Spinal cord (tissue), 9 donors: ENCODE measurements at regions not wholly inside any gene's neighbourhood (a gene's known extent, or its start where the extent isn't known, plus 50 kb on each side); places are given as distances from the start of the nearest gene placed in this dataset.

Experiments
- DNase-seq, 6 donors: peaks; one replicate each; pipeline versions ENCODE4 v3.0.0 to v3.0.0-alpha.2; 2013 to 2015; ENCODE audit warnings: low spot score in 6 of 6, low read depth in 4 of 6
- H3K27ac ChIP-seq: one replicate; pipeline ENCODE4 v1.5.1; 2013; ENCODE audit warnings: low read depth, low read length, control low read depth
- H3K27me3 ChIP-seq: one replicate; pipeline ENCODE4 v1.6.1; 2013; ENCODE audit warnings: low read length; ENCODE audit not compliant: control insufficient read depth, insufficient read depth
- H3K36me3 ChIP-seq: one replicate; pipeline ENCODE4 v1.6.1; 2013; ENCODE audit warnings: low read length; ENCODE audit not compliant: control insufficient read depth, insufficient read depth
- H3K4me1 ChIP-seq: one replicate; pipeline ENCODE4 v1.6.1; 2013; ENCODE audit warnings: low read length; ENCODE audit not compliant: control insufficient read depth, insufficient read depth
- H3K4me3 ChIP-seq: one replicate; pipeline ENCODE4 v1.5.1; 2013; ENCODE audit warnings: low read depth, low read length, control low read depth
- H3K9me3 ChIP-seq: one replicate; pipeline ENCODE4 v1.6.1; 2013; ENCODE audit warnings: low read length; ENCODE audit not compliant: control insufficient read depth, insufficient read depth
- WGBS: methylation state at CpG from one replicate; pipeline ENCODE4 v1.1.5; 2013; ENCODE audit warnings: missing lambda C conversion rate; ENCODE audit not compliant: insufficient coverage; 5-methylcytosine and 5-hydroxymethylcytosine counted together
- donor health status: healthy.

DNA sequence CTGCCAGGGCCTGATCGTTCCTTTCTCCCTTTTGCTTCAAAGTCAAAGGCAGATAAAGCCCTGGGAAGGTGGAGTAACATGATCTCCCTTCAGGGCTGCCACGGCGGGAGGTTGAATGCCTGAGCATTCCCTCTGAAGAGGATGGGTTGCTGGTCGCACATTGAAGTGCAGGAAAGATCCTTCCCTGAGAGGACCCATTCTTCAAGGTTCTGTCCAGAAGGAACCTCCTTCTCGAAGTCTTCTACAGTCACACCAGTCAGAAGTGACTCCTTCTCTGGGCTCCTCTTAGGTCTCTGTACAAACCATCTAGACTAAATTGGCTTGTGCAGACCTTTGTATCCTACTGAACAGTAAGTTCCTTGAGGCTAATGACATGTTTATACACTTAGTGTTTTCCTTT lies 192.6 kb upstream of the VGLL2 start:
- DNase-seq: no peak
- no peaks in the 10 kb centered on the region for H3K9me3 ChIP-seq

DNA sequence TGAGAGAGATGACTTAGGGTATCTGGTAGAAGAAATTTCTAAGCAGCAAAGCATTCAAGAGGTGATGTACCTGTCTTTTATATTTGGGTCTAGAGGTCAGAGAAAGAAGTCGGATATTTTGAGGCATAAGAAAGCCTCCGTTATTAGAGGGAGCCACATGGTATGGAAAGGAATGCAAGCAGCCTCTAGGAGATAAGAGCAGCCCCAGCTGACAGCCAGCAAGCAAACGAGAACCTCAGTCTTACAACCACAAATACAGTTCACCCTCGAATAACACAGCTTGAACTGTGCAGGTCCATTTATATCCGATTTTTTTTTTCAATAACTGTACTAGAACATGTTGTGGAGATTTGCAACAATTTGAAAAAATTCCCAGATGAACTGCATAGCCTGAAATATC lies 190.7 kb upstream of the VGLL2 start:
- no peak for DNase-seq
- Histone ChIP-seq H3K27ac (no peak overlapping the region), H3K27me3 (no peaks in the 10 kb centered on the region), H3K4me1 (no peaks in the 10 kb centered on the region), H3K4me3 (no peak overlapping the region), H3K36me3 (no peaks in the 10 kb centered on the region), H3K9me3 (no peaks in the 10 kb centered on the region)
- WGBS: 80% methylated on average over 2 of the region's 5 CpGs

More for the DNA sequence above, 192.6 kb upstream of the VGLL2 start:
- Histone ChIP-seq H3K4me3 (no peak overlapping the region), H3K36me3 (no peaks in the 10 kb centered on the region), H3K27ac (no peak overlapping the region), H3K4me1 (no peaks in the 10 kb centered on the region), H3K27me3 (no peaks in the 10 kb centered on the region)
- 17% methylated on average over 1 of the region's 5 CpGs for WGBS

DNA sequence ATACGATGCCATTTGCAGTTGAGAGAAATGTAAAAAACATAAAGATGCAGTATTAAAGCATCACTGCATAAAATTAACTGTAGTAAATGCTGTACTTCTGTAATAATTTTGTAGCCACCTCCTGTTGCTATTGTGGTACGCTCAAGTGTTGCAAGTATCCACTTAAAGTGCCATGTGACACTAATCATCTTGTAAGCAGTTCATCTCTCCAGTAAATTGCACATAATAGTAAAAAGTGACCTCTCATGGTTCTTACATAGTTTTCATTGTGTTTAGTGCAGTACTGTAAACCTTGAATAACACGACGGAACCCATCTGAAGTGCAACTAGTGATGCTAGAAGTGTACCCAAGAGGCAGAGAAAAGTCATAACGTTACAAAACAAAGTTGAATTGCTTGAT lies 190.1 kb upstream of the VGLL2 start:
- Histone ChIP-seq H3K36me3 (no peaks in the 10 kb centered on the region), H3K4me1 (no peaks in the 10 kb centered on the region), H3K9me3 (no peaks in the 10 kb centered on the region), H3K27me3 (no peaks in the 10 kb centered on the region), H3K27ac (no peak overlapping the region), H3K4me3 (no peak overlapping the region)
- WGBS: no CpG with 5 or more reads among the region's 5 CpGs
- peak in 1 of 6 donors; percentile 54 for DNase-seq

DNA sequence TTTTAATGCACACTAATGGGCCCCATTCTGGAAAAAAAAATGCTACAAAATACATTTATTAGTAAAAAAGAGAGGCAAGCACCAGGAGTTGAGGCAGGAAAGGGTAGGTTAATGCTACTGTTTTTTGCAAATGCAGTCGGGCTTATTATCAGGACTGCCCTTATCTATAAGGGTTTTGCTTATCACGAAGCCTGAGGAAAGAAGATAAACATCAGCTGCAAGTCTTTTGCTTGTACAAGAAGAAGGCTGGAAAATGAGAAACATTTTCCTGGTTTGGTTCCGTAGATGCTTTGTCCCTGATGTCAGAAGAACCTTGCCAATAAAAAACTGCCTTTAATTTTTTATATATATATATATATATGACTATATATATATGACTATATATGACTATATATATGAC lies 189.3 kb upstream of the VGLL2 start:
- WGBS: 82% methylated on average over 2 of the region's 3 CpGs
- DNase-seq: no peak

DNA sequence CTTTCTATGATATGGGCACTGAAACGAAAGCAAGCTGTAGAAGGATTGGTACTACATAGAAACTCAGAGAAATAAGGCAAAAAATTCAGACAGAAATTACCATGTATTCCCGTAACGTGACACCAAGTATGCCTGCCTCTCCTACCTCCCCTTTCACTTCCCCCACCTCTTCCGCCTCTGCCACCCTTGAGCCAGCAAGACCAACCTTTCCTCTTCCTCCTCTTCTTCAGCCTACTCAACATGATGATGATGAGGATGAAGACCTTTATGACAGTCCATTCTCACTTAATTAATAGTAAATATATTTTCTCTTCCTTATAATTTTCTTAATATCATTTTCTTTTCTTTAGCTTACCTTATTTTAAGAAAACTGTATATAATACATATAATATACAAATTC lies 188.1 kb upstream of the VGLL2 start:
- no peak overlapping the region for H3K27ac ChIP-seq
- H3K27me3 ChIP-seq: no peaks in the 10 kb centered on the region
- 100% methylated on average over 2 of the region's 4 CpGs for WGBS
- no peak for DNase-seq
- no peaks in the 10 kb centered on the region for H3K9me3 ChIP-seq
- no peaks in the 10 kb centered on the region for H3K36me3 ChIP-seq
- H3K4me1 ChIP-seq: no peaks in the 10 kb centered on the region
- no peak overlapping the region for H3K4me3 ChIP-seq

More for the DNA sequence above, 189.3 kb upstream of the VGLL2 start:
- H3K27me3 ChIP-seq: no peaks in the 10 kb centered on the region
- no peak overlapping the region for H3K27ac ChIP-seq
- H3K36me3 ChIP-seq: no peaks in the 10 kb centered on the region
- H3K9me3 ChIP-seq: no peaks in the 10 kb centered on the region
- H3K4me3 ChIP-seq: no peak overlapping the region
- H3K4me1 ChIP-seq: no peaks in the 10 kb centered on the region

DNA sequence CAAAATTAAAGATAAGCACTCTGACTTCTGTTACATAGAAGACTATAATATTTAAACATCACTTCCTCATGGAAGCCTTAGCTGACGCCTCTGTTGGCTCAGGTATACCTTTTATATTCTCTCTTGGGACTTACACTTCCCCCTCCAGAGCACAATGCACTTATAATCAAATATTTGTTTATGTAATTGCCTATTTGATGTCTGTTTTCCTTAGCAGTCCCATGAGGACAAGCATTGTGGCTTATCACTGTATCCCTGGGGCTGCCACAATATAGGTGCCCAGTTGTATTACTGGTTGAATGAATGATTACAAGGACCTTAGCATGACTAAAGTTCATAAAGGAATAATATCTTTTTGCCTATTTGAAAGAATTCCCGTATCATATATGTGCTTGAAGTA lies 186.7 kb upstream of the VGLL2 start:
- H3K9me3 ChIP-seq: no peaks in the 10 kb centered on the region
- H3K4me3 ChIP-seq: no peak overlapping the region
- H3K36me3 ChIP-seq: no peaks in the 10 kb centered on the region
- no peaks in the 10 kb centered on the region for H3K27me3 ChIP-seq
- H3K4me1 ChIP-seq: no peaks in the 10 kb centered on the region
- DNase-seq: no peak
- no CpG with 5 or more reads among the region's 2 CpGs for WGBS
- no peak overlapping the region for H3K27ac ChIP-seq

DNA sequence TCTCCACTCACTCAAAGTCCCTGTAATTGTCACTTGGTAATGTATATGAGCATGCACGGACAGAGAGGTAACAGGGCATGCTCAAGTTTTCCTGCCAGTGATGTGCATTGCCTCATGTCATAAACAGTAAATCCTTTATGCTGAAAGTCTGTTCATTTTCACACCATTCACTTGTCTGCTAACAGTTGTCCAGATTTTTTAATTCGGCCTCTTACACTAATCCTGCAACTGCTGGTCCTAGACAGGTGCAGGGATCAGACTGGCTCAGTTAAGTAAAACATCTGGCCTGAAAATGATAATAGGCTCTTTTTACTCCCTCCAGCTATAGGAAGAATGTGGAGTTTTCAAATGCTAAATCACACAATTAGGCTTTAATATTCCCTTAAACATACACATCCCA lies 185.4 kb upstream of the VGLL2 start:
- Histone ChIP-seq H3K4me3 (no peak overlapping the region), H3K9me3 (no peaks in the 10 kb centered on the region), H3K4me1 (no peaks in the 10 kb centered on the region), H3K27ac (no peak overlapping the region), H3K27me3 (no peaks in the 10 kb centered on the region), H3K36me3 (no peaks in the 10 kb centered on the region)
- WGBS: no CpG with 5 or more reads among the region's 2 CpGs
- DNase-seq: peak in 1 of 6 donors; percentile 11

DNA sequence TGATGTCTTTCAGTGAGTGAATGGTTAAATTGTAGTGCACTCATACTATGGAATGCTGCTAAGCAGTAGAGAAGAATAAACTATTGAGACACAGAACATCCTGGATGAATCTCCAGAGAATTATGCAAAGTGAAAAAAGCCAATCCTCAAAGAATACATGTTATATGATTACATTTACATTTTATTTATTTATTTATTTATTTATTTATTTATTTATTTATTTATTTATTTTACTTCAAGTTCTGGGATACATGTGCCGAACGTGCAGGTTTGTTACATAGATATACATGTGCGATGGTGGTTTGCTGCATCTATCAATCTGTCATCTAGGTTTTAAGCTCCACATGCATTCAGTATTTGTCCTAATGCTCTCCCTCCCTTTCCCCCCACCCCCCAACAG lies 175.8 kb upstream of the VGLL2 start:
- no CpG with 5 or more reads among the region's 3 CpGs for WGBS
- H3K27me3 ChIP-seq: no peaks in the 10 kb centered on the region

DNA sequence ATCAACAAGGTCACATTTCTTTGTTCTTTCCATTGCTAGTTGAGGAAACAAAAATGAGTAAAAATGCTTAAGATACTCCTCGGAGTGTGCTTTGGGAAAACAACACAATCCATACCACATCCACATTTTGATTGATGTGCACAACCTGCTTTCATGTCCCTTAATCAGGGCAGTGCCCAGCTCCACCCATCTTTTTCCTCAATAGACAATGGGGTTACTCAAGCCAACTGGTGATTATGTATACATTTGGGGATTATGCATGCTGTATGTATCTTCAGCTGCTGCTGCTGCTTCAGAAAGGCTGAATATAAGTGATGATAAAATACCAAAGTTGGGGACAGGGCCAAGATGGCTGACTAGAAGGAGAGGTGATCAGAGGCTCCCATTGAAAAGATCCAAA lies 155.2 kb upstream of the VGLL2 start:
- WGBS: no CpG with 5 or more reads among the region's 1 CpG
- no peak overlapping the region for H3K4me3 ChIP-seq
- no peaks in the 10 kb centered on the region for H3K27me3 ChIP-seq
- H3K9me3 ChIP-seq: peaks cover 2% of the 10 kb centered on the region
- no peaks in the 10 kb centered on the region for H3K4me1 ChIP-seq
- H3K27ac ChIP-seq: no peak overlapping the region
- DNase-seq: no peak
- H3K36me3 ChIP-seq: no peaks in the 10 kb centered on the region

More for the DNA sequence above, 175.8 kb upstream of the VGLL2 start:
- no peak for DNase-seq
- H3K36me3 ChIP-seq: no peaks in the 10 kb centered on the region
- peaks cover 1% of the 10 kb centered on the region for H3K9me3 ChIP-seq
- no peaks in the 10 kb centered on the region for H3K4me1 ChIP-seq
- no peak overlapping the region for H3K4me3 ChIP-seq
- H3K27ac ChIP-seq: no peak overlapping the region

DNA sequence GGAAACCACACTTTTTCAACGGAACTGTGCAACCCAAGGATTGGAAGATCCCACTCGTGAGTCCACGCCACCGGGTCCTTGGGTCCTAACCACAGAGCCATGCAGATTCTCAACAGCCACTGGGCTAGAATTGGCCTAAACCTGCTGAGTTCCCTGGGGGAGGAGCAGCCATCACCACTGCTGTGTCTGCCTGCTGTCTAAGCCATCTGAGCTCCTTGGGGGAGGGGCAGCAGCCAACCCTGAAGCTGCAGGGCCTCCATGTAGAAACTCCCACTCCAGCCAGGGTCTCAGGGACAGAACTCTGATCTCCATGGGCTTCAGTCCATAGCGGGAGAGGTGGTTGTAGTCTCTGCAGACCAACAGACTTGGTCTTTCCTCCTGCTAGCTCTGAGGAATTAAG lies 154.6 kb upstream of the VGLL2 start:
- Histone ChIP-seq H3K36me3 (no peaks in the 10 kb centered on the region), H3K9me3 (peaks cover 2% of the 10 kb centered on the region), H3K4me3 (no peak overlapping the region), H3K27ac (no peak overlapping the region), H3K27me3 (no peaks in the 10 kb centered on the region), H3K4me1 (no peaks in the 10 kb centered on the region)
- no peak for DNase-seq
- WGBS: 93% methylated on average over 5 of the region's 5 CpGs
